ENCODE measurements at regions not wholly inside any gene's neighbourhood (a gene's known extent, or its start where the extent isn't known, plus 50 kb on each side); places are given as distances from the start of the nearest gene placed in this dataset.

DNA sequence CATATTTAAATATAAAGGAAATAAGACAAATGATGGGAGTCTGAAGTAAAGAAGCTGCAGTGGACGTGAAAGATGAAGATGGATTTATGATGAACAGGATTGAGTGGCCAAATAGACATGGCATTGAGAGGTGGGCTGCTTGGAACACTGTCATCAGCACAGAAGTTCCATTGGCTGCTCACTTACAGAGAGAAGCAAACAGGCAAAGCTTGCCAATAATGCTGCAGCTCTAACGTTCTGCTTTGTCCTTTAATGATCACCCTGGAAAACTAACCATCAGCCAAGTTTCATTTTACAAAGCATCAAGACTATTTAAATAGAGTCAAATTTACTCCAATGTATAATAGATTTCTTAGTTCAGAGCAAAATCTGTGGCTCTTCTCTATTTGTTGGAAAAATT is 721.4 kb downstream of the TMTC2 start:
- TF ChIP-seq EZH2 (IDR thresholded peaks at IDR 0.05; ENCODE audit: low read depth, low read length, severe bottlenecking) (no peak), JUND (IDR thresholded peaks at IDR 0.05; ENCODE audit: low read length) (no peak), EP300 (IDR thresholded peaks at IDR 0.05; ENCODE audit: borderline replicate concordance in 1 of 2, low read depth in 2 of 2, low read length in 2 of 2) (no peak), POLR2AphosphoS5 (IDR thresholded peaks at IDR 0.05; ENCODE audit: low read depth, low read length) (no peak), RAD21 (IDR thresholded peaks at IDR 0.05 in 1 of 2, conservative IDR thresholded peaks at IDR 0.05 in 1 of 2; ENCODE audit: low read depth in 2 of 2, low read length in 2 of 2) (no peak)
- TF ChIP-seq, protein P1, sequence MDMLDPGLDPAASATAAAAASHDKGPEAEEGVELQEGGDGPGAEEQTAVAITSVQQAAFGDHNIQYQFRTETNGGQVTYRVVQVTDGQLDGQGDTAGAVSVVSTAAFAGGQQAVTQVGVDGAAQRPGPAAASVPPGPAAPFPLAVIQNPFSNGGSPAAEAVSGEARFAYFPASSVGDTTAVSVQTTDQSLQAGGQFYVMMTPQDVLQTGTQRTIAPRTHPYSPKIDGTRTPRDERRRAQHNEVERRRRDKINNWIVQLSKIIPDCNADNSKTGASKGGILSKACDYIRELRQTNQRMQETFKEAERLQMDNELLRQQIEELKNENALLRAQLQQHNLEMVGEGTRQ (IDR thresholded peaks at IDR 0.05; ENCODE audit: low read length) = no peak
- TF ChIP-seq, protein P2, sequence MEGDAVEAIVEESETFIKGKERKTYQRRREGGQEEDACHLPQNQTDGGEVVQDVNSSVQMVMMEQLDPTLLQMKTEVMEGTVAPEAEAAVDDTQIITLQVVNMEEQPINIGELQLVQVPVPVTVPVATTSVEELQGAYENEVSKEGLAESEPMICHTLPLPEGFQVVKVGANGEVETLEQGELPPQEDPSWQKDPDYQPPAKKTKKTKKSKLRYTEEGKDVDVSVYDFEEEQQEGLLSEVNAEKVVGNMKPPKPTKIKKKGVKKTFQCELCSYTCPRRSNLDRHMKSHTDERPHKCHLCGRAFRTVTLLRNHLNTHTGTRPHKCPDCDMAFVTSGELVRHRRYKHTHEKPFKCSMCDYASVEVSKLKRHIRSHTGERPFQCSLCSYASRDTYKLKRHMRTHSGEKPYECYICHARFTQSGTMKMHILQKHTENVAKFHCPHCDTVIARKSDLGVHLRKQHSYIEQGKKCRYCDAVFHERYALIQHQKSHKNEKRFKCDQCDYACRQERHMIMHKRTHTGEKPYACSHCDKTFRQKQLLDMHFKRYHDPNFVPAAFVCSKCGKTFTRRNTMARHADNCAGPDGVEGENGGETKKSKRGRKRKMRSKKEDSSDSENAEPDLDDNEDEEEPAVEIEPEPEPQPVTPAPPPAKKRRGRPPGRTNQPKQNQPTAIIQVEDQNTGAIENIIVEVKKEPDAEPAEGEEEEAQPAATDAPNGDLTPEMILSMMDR (IDR thresholded peaks at IDR 0.05; ENCODE audit: control extremely low read depth in 1 of 3, insufficient read depth in 1 of 3, low read depth in 1 of 3, low read length in 3 of 3) = no peak

Measured in H1 (cell line).